Epidermal melanocyte (primary cell): ENCODE measurements at regions not wholly inside any gene's neighbourhood (a gene's known extent, or its start where the extent isn't known, plus 50 kb on each side); places are given as distances from the start of the nearest gene placed in this dataset.

ENCODE experiments used
- DNase-seq: peaks from one replicate; pipeline ENCODE4 v3.0.0; 2011; ENCODE audit warnings: low spot score; ENCODE audit not compliant: insufficient read length

DNA sequence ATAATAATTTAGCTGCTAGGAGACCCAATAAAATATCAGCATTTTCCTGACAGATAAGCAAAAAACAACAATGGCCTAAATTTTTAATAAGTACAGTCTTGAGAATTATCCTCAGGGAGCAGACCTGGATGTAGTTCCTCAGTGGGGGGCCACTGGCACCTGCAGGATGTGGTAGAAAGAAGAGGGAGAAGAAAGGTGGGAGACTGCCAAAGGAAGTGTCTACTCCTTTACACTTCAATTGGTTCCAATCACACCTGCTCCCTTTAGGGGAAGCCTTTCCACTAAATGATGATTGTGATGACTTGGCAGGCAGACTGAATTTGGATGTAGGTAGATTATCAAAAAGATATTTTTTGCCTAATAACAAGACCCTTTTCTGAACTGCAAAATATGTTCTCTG is 353.0 kb upstream of the SATB1 start:
- DNase-seq, result no peak

DNA sequence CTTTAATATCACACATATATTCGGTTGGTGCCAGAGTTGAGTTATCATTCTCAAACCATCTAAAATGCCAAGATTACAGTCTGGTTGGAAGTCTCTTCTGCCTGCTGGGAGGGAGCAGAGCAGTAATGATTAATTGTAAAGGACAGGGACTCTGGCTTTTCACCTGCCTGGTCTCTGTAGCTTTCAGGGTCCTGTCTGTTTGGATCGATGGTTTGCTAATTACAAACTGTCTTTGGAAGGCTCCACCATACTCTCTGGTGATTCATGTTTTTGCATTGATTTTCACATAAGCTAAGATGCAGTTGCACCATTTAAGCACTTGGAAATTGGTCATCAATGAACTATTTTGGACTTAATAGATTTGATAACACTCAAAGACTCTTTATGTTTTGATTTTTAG is 350.4 kb upstream of the SATB1 start:
- no peak for DNase-seq

DNA sequence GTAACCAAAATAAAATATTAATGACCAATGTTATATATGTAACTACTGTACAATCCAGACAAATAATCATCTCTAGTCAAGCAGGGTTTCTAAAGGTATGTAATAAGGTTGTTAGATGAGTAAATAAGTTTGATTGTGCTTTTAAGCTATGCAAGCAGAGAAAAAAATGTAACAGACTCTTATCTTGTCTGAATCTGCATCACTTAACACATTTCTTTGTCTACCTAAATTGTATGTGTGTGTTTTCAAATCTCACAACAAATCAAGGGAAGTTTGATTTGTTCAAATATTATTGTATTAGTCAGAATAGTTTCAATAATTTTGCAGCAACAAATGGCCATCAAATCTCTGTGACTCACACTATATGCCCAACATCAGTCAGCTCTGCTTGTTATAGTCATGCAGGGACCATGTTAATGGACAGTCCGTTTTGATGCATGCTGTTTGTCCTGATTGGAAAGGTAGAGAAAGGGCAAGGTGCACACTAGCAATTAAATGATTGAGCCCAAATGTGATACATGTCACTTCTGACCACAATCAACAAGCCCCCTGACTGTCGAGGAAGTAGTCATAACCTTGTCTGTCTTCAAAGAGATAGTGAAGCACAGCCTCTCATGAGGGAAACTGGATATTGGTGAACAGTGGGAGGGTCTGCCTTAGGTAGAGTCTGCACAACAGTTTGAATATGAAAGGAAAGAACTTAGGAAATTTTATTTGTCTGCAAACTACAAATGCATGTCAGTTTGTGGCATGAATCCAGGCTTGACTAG is 349.4 kb upstream of the SATB1 start:
- DNase-seq, result no peak

DNA sequence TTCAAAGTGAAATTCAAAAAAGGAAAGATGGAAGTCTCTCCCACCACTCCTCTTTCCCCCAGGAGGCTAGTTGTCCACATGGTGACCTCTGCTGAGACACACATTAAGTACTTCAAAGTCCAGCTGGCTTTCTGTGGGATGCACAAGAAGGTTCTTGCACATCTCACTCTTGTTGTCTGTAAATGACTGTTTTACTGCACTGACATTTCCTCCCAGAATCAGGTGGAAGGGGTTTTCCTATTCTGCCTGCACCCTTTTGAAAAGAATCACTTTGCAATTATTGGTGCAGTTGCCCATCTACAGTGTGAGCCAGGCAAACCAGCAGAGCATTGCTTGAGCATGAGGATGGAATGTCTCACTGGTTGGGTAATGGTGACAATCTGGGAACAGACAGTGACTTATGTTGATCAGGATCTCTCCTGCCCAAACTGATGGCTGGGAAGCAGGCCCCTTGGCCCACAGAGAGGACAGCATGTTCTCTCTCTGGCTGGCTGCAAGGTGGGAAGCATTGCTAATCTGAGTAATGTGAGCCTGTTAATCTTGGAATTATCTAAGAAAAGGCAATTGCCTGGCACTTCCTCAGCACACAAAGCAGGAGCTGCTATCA is 347.7 kb upstream of the SATB1 start:
- DNase-seq, result no peak

DNA sequence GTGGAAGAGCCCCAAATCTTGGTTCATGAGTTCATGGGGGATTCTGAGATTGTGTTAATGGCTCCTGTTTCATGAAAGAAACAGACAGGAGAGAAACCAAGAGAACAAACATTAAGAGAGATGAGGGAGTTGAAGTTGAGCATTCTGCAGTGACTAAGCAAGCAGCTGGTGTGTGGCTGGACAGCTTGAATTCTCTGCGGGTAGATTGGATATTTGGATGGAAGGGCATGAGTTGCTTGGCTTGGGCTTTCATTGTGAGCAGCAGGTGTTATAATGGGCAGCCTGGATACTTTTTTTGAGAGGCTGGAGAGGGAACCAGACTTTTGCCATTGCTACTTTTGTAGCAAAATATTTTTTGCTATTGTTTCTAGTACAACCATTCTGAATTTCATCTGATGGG is 346.8 kb upstream of the SATB1 start:
- no peak for DNase-seq

DNA sequence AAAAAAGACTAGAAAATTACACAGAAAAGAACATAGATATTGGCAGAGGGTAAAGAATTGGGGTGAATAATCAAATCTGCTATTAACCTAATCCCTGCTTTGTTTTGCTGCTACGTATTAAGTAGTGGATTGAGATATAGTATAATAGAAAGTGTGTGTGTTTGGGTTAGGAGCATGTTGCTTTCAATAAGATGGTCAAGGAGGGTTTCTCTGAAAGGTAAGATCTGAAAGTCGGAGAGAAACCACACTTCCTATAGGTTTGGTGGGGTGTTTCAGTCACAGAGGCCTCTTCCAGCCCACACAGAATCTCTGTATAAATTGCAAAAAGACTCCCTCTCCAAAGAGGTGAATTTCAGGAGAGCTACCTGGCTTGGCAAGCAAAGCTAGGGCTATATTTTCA is 345.7 kb upstream of the SATB1 start:
- no peak for DNase-seq

DNA sequence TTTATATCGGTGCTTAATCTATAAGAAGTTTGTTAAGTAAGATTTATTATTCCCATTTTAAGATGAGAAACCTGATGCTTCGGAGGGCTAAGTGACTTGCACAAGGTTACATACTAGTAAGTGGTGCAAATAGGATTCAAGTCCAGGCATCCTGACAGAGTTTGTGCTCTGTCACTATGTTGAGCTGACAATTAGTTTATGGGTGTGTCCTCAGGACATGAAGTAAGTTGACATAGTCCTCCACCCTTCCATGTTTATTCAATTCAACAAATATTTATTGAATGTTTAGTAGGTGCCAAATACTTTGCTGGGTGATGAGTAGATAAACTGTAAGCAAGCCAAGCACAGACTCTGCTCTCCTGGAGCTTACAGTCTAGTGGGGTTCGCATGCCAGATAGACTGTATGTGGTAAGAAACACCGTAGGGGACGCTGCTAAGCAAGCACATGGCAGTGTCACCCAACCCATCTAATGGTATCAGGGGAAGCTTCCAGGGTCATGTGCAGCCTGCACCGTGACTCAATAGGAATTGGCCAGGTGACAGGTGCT is 342.7 kb upstream of the SATB1 start:
- no peak for DNase-seq

DNA sequence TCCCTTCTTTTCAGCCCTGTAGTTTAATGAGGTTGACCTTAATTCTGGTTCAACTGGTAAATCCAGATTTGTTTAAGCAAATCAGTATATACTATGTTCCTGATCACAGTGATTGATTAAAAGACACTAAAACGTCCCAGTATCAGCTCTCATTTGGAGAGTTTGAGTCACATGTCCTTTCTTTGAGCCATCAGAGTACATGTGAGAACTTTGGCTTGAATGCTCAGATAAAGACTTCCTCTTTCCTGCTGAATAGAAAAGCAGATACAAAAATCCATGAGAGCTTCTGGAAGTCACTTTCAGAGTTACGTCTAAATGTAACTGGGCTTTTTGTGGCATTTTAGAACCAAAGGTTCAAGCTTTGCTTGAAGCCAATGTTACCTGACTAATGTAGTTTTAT is 341.8 kb upstream of the SATB1 start:
- no peak for DNase-seq

DNA sequence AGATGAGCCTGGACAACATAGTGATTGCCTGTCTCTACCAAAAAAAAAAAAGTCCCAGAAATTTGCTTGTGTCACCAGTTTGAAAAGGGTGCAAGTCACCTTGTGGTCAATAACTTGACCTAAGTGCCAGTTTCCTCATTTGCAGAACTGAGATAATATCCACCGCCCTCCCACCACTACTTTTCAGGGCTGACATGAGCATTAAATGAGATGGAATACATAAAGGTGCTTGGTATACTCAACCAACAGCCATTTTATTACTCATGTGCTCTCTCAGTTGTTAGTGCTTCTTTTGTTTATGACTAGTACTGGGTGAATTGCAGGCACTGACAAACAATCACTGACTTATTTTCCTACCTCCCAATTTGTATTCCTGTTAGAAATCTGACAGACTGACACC is 340.5 kb upstream of the SATB1 start:
- no peak for DNase-seq

DNA sequence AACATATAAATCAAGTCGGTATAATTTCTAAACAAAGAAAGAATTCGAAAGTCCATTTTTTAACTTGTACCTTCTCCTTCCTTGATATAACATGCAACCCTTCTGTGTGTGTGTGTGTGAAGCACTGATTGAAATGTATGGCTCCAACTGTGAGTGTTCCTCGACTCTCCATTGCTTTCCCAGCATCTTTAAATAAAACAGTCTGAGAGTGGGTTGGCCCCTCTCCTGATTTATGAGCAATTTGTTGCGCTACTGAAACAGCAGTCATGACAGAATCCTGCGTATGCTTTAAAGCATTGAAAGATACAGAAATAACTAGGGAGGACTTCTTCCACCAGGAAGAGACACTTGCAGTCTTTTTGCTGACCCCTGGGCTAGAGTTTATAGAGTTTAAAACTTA is 340.0 kb upstream of the SATB1 start:
- no peak for DNase-seq

DNA sequence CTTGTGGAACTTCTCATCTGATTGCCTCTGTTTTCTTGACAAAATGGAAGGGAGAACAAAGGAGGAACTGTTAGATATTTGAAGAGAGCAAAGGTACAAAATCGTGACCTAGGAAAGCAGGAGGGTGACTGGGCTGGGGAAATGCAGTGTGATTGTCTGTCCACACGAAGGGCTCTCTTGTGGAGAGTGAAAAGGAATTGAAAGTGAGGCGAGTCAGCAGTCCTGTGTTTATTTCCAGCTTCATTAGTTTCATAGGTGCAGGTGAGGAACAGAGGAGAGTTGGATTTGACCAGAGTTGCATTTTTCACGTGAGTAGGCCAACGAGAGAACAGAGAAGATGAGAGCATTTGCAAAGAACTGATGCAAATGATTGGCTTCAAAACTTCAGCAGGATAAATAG is 336.4 kb upstream of the SATB1 start:
- DNase-seq, result no peak

DNA sequence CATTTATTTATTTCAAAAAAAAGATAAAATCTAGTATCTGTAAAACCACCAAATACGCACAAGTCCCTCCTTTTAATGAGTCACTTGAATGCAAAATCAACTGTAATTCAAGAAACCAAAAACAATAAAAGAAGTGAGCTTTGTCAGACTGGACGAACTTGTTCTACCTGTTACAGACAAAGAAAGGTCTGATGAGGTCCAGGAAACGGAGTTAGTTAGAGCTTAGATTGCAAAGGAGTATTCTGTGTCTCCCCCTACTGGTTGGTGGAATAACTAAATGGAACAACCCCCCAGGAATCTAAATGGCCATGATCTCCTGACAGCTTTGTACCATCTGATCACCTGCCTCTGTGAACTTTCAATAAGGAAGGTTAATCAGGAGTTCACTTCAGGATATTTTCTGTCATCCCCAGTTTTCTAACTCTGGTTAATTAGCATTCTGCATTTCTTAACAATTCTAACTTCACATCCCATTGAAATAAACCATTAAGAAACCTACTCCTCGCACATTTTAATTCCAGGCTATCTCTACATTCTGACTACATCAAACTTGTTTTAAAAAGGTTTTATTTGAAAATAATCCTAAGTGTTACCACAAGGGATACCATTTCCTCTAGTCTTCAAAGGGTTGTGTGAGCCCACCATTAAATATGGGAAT is 333.0 kb upstream of the SATB1 start:
- DNase-seq, result no peak

DNA sequence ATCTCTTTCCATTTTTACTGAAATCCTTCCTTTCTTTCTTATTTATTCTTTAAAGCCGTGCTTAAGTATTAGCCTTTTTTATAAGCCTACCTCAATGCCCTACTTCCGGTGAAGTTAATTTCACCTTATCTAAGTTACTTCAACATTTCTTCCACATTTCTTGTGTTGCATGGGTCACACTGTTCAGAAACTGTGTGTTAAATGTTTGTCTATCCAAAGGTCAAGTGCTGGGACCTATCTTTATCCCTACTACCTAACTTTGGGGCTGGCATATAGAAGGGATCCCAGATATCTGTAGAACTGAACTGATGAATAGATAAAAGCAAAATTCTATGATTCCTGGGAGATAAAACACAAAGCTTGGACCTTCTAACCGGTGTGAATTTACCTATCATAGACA is 332.3 kb upstream of the SATB1 start:
- DNase-seq, result no peak

DNA sequence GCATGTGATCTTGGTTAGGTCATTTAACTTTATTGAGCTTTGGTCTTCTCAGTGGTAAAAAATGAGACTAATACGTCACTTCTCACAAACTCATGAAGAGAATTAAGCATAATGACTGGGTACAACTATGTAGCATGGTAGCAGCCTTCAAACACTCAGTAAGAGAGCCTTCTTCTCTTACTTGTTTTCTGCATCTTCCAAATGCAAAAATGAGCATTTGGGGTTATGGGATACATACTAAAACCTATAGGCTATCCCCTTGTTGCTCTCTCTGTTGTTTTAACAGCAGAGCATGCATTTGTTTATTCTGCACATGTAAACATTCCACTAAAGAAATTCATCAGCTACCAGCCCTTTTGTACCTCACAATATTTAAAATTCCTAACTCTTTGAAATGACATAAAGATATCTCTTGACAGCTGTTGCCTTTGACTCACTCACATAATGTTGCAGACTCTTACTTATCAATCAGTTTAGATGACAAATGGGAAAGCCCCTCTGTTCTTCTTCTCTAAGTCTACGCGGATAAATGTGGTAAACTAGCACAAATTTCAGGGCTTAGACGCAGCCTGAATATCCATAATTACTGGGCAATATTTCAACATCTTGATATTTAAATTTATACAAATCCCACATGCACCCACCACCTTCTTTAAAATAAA is 327.3 kb upstream of the SATB1 start:
- no peak for DNase-seq

DNA sequence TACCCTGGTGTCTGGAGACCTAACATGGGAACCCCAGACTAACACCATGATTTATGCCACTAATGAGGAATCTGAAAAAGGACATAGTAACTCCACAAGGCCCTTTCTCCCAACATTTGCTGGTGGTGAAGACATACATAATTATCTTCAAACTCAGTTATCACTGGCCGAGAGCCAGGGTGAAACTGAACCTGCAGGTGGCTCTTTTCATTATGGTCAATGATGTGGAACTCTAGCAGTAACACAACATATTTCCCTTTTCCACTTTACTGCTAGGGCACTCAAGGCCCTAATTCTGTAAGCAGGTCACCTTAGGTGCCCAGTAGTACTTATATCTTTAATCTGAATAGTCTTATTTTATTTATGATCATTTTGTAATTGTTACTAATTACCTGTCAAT is 326.4 kb upstream of the SATB1 start:
- no peak for DNase-seq

DNA sequence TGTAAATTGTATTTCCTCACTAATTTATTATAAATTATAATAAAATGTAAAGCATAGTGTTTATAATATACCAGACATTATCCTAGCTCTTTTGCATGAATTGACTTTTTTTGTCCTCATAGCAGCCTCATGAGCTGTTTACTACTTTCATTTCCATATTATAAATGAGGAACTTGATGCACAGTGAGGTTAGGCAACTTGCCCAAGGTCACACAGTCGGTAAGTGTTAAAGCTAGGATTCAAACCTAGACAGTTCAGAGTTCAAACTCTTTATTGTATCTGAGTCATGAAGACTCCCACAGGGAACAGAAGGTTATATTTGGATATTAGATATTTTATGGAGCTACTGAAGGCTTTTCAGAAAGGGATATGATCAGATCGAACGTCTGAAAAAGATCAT is 322.2 kb upstream of the SATB1 start:
- DNase-seq, result no peak

DNA sequence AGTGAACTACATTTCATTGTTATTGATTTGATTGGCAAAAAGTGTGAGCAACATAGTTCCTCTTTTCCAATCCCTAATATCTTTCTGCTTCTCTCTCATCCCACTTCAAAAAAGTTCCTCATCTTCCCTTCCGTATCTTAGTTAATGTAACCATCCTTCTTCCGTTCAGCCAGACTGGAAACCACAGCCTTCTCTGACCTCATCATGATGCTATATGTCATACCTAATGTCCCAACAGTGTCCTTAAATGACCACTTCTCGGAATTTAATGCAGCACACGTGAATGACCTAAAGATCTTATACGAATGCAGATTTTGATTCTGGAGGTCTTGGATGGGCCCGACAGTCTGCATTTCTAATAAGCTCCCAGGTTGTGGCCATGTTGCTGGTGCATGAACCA is 320.3 kb upstream of the SATB1 start:
- no peak for DNase-seq

DNA sequence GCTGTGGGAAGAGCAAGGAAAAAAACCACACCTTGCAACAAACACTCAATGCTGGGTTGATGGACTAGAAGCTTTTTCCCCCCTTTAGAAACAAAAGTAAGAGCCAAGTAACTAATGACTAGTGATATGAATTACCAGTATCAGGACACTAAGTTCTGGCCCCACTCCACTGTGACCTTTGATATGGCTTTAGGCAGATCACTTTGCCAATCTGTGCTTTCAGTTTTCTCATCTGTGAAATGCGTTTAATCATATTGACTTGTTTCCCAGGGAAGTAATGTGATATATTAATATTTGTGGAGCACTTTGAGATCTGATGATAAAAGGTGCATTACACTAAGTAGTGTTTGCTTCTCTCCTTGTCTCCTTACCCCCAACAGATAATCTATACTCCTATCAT is 319.3 kb upstream of the SATB1 start:
- DNase-seq, result no peak

DNA sequence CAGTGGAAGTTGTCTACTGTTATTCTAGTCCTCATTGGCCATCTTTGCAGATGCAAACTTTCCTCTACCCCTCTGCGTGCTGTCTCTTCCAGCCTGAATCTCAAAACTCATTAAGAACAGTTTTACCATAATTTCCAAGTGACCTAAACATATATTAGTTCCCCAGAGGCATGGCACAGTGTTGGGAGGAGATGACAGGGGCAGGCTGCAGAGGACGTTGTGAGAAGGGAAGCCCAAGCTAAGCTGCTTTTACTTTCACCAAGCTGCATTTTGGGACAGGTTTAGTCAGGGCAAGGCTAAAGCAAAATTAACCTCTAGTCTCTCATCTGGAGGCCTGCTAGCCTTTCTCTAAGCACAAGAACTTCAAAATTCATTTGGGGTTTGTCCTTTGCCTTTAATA is 318.6 kb upstream of the SATB1 start:
- DNase-seq, result no peak

DNA sequence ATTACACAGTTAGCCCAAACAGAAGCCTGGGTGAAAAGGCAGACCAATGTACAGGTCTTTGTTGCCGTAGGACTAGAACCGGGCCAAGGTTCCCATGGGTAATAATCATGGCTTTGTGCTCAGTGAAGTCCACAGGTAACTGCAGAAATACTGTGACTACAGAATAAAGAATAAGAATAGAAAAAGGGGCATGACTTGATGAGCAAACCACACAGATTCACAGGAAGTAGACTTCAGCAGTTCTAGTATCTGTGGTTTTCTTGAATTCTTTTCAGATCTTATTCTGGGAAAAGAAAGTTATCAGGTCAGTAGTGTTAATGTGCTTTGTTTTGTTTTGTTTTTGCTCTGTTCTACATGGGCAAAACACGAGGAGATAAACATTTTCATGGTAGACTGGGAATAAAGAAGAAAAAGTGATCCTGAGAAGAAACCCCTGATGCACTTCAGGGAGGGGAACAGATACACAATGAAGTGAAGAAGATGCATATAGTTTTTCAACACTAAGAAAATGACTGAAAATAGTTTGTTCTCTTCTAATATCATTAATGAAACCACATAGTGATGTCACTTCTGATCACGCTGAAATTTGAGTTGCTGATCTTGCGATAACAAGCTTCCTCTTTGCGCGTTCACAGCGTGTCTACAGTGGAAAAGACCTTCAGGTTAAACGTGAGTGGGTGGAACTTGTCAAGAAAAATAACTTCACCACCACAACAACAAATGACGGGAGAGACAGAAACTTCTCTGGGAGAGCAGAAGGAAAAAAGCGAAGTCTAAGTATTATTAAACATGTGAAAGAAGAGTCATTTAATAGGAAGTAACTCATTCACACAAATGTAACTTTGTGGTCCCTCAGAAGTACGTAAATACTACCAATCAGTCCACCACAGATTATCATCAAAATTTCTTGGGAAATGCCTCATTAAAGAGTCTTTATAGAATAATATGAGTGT is 315.8 kb upstream of the SATB1 start:
- DNase-seq, result no peak

DNA sequence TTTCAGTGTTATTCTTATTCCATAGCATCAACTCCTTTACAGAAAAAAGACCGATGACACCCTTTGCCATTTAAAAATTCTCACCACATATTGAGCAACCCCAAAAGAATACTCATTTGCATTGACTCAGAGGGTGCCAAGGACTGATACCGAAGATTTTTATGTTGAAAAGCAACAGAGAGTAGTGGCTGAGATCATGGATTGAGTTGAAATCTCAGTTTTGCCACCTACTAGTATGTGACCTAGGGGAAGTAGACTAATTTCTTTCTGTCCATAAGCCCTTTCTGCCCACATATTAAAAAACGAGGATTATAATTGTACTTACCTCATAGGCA is 313.9 kb upstream of the SATB1 start:
- no peak for DNase-seq
